HT1080 (cell line): ENCODE measurements at regions not wholly inside any gene's neighbourhood (a gene's known extent, or its start where the extent isn't known, plus 50 kb on each side); places are given as distances from the start of the nearest gene placed in this dataset.

Experiments used
- DNase-seq: peaks from one replicate; pipeline ENCODE4 v3.0.0-alpha.2; 2015; ENCODE audit warnings: low read depth

DNA sequence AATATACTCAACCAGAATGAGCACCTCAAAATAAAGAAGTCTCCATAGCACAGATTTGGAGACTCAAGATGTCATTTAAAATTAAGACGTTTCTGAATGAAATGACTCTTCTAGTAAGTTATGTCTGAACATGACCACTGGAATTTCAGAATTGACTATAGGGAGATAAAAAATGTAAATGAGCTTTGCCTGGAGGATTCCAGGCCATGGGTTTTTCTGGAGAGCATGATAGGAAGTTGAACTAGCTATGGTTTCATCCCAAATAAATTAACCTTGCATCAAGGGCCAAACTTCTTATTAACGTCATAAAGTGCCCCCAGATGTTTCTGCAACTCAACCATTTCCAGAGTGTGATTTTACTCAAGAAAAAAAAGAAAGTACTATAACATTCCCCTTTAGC, 222.6 kb upstream of the NR2F2 start:
- DNase-seq = no peak

DNA sequence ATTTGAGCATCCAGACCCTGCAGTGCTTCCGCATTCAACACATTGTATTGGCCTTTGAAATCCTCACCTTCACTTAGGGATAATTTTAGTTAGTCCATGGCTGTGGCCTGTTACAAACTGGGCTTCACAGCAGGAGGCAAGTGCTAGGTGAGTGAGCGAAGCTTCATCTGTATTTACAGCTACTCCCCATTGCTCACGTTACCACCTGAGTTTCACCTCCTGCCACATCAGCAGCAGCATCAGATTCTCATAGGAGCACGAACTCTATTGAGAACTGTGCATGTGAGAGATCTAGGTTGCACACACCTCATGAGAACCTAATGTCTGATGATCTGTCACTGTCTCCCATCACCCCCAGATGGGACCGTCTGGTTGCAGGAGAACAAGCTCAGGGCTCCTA, 222.1 kb upstream of the NR2F2 start:
- DNase-seq = no peak

DNA sequence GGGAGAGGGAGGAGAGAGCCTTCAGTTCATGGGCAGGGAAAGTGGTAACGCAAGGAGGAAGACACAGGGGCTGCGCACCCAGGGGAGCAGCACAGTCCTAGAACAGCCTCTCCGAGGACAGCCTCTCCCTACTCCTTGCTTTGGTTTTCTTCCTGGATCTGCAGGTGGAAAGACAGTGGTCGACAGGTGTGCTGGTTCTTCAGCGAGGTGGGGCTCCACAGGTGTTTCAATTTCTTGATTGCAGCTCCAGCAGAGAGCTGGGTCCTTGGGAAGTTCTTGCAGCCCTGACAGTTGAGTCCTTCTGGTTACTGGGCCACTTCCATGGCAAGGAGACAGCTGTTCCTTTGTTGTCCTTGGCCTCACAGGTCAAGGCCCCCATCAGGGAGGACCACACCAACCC, 220.7 kb upstream of the NR2F2 start:
- DNase-seq = no peak

DNA sequence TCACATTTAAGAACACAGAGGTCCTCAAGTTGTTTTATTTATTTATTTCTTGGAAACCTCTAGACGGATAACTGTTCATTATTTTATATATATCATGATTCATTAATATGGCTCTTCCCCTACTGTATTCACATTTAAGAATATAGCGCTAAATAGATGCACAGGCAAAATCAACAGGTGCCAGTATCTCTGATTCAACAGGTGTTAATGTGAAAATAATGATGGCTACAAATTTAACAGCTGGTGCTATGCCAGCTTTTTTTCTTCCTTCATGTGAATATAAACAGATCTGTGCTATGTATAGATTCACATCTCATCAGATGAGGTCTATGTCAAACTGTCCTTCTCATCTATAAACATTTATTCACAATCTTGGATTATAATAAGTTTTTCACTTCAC, 218.5 kb upstream of the NR2F2 start:
- DNase-seq = no peak

DNA sequence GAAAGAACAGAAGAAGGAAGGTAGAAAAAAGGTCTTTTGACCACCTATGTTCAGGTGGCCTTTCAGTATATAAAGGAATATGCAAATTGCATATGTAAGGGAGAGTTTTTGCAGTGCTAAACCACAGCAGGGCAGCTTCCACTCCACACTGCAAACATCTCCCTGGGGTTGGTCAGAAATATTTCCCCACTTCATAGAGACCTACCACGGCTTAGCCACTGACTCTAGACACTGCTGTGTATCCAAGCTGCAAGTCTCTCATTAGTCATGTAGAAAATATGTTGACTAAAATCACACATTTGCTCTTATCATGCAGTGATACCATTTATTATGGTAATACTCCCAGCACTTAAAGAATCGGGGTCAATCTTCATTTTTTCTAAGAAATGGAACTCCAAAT, 214.9 kb upstream of the NR2F2 start:
- peak; percentile 29 for DNase-seq

DNA sequence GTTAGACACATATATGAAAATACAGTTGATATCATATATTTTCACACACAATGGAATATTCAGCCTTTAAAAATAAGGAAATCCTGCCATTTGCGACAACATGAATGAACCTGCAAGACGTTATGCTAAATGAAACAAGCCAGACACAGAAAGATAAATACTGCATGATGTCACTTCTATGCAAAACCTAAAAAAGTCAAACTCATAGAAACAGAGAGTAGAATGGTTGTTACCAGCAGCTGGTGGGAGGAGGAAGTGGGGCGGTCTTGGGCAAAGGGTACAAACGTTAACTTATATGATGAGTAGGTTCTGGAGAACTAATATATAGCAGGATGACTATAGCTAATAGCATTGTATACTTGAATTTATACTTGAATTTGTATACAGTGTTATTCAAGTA, 213.2 kb upstream of the NR2F2 start:
- DNase-seq = no peak

DNA sequence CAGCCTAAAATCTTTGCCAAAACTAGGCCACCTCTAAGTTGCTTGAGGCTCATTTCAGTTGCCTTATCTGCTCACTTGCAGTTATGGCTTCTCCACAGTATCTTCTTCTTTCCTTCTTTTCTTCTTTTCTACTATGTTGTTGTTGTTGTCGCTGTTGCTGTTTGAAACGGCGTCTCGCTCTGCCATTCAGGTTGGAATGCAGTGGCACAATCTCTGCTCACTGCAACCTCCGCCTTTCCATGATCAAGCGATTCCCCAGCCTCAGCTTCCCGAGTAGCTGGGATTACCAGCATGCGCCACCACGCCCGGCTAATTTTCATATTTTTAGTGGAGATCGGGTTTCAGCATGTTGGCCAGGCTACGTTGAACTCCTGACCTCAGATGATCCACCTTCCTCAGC, 210.8 kb upstream of the NR2F2 start:
- no peak for DNase-seq

DNA sequence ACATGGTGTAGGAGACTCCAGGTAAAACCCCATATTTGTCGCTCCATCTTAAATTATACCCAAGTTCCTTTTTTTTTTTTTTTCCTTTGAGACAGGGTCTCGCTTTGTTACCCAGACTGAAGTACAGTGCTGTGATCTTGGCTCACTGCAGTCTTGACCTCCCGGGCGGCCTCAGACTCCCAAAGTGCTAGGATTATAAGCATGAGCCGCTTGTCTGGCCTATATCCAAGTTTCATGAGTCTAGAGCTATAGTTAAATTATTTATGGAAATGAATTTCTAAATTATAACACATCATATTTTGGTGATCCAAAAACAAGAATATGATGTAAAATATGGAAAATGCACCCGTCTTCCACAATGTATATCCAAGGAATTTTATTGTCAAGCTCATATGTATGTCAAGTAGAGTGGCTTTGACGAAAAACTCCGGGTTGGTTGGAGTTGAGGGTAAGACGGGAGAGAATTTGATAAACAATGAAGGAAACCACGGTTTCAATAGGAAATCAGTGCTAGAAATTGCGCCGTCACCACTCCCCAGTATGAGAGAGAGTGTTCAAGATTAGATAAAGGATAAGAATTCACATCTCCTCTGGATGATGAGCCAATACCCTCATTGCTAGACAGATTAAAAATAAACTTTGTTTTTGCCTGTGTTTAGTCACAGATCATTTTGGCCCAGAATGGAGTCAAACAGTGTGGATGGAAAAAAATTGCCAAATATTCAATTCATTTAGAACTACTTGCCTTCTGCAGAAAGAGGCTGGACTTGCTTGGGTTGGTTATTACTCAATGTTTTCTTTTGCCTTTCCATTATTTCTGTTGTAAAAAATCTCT, 209.2 kb upstream of the NR2F2 start:
- no peak for DNase-seq

DNA sequence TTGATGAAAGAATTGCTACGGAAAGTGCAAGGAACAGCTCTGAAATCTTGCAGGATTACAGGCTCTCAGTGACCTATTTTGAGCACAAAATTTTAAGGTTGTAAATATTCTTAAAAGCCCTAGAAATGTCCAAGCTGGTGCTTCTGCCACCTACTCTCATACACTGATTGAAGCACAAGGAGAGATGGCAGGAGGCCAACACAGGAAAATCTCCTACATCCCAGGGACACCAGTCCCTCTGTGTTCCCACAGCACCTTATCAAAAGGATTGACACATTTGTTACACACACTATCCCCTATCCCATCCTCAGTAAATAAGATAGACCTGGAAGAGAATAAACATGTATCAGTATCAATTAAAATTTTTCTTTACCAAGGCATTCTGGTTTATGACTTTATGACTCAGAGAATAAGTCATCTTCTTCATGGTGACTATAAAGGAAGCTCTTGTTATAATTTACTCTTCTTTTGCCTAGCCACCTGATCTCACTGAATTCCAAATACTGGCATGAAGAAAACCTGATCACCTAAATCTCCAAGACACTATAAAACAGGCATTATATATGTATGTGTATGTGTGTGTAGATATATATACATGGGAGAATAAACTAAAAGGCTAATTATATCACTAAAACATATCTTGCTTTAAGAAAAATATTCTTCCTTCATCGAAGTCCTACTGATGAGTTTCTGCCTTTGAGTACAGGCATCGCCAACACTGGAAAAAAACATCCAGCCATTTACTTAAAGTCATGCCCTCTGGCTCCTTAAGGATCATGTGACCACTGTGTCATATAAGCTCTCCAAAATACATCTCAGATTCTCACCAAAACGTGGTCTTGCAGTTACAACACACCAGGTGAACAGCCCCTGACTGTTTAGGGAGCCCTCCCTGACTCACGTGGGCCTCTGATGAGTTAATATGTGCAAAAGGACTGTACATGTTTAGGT, 208.1 kb upstream of the NR2F2 start:
- peak; percentile 73 for DNase-seq

DNA sequence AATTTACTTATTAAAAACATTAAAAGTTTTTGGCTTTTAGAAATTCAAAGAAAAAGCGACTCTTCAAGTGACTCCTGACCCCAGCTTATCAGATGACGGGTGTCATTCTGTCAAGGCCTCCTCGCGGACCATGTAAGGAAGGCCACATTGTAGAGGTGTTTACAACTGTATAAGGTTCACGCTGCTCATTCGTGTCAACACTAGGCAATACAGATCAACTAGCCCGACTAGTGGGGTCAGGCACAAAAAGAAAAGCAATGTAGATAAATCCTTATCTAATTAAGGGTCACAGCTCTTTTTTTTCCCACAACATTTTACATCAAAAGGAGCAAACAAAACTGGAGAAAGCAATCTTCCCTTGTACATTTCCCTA, 207.5 kb upstream of the NR2F2 start:
- DNase-seq = no peak

DNA sequence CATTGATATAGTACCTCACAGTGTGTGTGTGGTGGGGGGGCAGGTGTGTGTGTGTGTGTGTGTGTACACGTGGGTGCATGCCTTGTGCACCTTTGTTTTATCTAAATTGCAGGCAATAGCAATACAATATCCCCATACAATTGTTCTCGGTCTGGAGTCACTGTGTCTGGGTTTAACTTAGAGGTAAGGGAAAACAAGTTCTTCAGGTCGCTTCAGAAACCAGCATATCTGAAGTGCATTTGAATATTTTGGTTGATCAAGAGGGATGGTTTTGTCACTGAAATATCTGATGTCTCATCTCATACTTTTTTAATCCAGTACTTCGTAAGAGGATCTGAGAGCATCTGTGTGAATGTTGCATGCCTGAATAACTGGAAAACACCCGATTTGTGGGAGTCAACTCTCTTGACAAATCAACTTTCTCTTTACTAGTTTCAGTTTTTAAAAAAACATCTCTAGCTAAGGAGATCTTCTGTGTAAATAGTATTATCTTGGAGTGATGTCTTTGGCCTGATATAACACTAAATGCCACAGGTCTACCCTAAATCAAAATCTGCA, 206.8 kb upstream of the NR2F2 start:
- no peak for DNase-seq

DNA sequence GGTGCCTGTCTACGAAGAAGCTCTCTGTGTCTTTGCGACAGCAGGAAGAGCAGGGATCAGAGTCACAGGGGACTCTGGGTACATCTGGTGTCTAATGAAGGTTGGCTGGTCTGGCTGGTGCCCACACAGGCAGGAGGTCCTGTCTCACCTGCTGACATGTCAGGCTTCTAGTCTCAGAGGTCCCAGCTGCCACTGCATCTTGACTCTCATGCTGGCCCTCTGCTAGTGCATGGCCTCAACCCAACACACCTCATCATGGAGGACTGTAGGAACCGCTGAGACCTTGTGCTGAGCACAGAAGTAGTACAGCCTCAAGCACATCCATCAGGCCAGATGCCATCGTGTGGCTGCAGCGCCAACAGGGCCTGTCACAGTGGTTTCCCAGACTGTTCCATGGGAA, 206.1 kb upstream of the NR2F2 start:
- no peak for DNase-seq

DNA sequence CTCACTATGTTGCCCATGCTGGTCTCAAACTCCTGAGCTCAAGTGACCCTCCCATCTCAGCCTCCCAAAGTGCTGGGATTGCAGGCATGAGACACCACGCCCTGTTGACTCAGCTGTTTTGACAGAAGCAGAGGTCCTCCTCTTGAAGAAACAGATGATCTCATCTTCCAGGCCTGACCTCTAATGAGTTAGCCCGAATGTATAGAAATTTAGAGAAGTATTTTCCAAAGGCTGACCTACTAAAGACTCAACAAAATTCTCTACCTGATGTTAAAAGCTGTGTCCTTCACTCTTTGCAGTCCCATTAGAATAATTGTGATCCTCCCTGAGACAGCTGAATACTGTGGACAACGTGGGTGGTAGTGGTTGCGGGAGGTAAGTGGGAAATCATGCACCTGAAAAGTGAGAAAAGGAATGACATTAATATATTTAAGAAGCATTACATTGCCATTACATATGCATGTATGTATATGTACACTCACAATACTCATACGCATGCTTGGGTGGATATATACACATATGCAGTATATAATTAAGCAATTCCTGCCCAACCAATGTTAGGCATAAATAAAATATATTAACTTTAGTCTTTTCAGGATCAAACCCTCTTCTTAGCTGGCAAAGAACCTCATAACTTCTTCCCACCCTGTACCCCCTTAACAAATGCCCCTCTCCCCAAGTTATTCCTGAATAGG, 204.6 kb upstream of the NR2F2 start:
- DNase-seq = peak; percentile 51

DNA sequence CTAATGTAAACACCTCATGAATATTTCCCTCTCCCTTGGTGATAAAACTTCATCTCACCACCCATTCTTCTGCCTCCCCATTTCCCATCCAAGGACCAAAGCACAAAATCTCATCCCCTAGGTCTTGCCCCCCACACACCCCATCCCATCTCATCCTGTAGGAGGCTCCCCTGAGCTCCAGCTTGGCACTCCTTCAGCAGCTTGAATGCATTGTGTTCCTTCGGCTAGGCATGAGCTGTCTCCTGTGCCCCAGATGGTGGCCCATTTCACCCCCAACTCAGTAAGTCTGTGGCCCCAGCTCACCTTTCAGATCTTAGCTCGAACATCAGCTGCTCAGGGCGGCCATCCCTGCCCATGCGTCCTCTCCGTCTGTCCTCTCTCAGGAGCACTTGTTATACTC, 203.6 kb upstream of the NR2F2 start:
- no peak for DNase-seq

DNA sequence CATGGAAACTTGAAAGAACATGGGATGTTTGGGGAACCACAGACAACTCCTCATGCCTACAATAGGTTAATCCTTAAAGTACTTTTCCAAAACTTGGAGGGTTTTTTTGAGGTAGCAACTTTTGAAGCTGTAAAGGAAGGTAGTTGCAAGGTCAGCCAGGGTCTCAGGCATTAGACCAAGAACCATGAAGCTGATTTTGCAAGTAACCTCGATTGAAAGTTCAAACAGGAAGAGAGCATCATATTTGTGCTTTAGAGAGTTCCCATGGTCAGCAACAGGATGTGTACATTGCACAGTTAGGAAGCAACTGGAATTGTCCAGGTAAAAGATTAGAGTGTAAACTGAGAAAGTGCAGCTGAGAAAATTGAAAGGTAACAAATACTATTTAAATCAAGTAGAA, 199.8 kb upstream of the NR2F2 start:
- no peak for DNase-seq

DNA sequence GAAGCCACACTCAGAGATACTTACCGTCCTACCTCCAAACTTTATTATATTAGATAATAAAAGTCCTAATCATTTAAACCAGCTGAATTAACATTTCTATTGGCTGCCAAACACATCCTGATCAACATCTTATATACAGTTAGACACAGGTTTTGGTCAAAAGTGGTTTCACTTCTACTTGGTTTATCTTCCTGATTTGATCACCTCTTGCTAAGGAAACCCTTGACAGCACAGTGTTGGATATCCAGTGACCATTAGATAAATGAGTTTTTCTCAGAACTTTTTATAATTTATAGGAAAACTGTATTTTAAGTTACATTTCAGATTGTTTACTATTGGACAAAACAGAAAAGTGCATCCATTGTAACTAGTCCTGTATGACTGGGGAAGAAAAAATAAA, 198.4 kb upstream of the NR2F2 start:
- no peak for DNase-seq

DNA sequence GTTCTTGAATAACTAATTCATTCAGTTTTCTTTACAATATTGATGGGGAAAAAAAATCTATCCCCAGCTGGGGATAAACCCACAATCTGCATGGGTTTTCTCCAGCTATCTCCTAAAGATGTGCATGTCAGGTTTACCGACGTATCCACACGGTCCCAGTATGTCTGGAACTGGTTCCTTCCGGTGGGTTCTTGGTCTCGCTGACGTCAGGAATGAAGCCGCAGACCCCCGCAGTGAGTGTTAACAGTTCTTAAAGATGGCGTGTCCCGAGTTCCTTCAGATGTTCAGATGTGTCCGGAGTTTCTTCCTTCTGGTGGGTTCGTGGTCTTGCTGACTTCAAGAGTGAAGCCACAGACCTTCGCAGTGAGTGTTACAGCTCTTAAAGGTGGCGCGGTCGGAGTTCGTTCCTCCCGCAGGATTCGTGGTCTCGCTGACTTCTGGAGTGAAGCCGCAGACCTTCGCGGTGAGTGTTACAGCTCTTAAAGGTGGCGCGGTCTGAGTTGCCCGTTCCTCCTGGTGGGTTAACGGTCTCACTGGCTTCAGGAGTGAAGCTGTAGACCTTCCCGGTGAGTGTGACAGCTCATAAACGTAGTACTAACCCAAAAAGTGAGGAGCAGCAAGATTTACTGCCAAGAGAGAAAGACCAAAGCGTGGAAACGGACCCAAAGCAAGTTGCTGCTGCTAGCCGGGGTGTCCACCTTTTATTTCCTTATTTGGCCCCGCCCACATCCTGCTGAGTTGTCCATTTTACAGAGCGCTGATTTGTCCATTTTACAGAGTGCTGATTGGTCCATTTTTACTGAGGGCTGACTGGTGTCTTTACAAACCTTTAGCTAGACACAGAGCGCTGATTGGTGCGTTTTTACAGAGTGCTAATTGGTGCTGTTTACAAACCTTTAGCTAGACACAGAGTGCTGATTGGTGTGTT, 195.1 kb upstream of the NR2F2 start:
- no peak for DNase-seq

DNA sequence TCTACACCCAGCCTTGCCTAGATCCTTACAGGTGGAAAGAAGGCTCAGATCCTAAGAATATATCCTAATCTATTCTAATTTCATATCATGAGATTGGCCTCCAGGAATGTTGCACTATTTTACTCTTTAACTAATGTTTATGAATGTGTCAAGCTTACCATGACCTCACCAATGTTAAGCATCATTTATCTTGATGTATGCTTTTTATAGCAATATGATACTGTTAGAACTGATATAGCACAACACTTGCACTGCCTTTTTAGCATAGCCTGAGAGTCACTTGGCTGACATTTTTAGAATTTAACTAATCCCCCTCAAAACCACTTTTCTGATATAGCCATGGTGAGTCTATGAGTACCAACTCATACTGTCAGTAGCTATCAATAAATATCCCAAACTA, 191.5 kb upstream of the NR2F2 start:
- DNase-seq = no peak

DNA sequence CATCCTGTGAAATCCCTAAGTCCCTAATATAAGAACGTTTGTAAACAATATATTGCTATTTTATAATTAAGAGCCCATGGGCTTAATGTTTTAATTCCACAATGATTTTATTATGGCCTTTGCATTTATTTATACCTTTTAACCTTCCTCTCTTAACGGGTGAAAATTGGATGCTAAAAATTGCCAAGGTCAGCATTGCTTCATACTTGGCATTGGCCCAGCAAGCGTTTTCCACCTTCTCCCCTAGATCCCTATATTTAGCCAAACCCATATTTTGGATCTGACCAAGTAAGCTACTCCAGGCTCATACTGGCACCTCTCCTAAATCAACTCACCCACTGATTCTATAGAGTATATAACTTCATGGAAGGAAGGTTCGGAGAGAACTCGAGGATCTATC, 188.0 kb upstream of the NR2F2 start:
- DNase-seq = no peak

DNA sequence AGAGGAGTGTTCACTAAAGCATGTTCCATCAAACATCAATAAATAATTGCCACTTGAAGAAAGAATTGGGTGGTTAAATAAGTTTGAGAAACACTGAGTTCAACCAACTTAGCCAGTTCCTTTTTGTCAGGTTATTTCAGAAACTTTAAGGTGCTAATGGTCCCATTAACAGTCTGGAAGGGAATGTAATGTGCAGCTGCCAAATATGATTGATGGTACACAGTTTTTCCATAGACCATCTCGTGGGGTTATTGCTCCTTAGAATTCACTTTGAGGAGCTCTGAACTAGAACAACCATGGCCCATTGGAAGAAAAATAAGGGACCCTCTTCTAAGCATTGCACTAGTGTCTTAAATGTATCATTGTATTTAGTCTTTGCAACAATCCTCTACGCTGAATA, 185.8 kb upstream of the NR2F2 start:
- DNase-seq = no peak

DNA sequence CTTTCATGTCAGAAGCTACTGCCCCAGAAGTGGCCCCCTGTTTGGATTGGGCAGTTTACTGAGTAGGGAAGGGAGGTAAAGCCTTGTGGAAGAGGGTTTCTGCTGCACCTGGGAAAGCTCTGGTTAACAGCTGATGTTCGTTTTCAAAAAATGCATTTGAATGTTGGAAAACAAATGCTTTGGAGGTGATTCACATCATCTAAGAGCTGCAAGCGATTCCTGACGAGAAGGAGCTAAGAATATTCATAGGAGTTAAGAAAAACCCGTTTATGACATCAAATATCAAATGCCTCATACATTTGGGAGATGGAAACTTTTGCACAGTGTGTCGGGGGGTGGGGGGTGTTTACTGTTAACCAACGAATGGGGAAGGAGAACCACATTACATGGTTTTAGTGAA, 183.8 kb upstream of the NR2F2 start:
- no peak for DNase-seq
